ENCODE measurements at regions not wholly inside any gene's neighbourhood (a gene's known extent, or its start where the extent isn't known, plus 50 kb on each side); places are given as distances from the start of the nearest gene placed in this dataset.

GRCh38 chr14:87233806-87234384, 759.1 kb downstream of the GALC start:
- Histone ChIP-seq H2BK20ac (ENCODE audit: low read depth, low read length) (no peak overlapping the region), H2AK5ac (ENCODE audit: low read depth, low read length) (no peak overlapping the region), H4K91ac (ENCODE audit: insufficient read depth, low read depth, low read length) (no peak overlapping the region), H3K14ac (replicated peaks; ENCODE audit: low read depth, low read length) (no peak overlapping the region), H3K4ac (ENCODE audit: low read depth, low read length) (no peak overlapping the region), H3K4me2 (ENCODE audit: low read depth, low read length) (no peak overlapping the region), H2BK15ac (ENCODE audit: low read depth, low read length) (no peak overlapping the region), H3K18ac (ENCODE audit: low read depth, low read length) (no peak overlapping the region; the same call in 1 of the 2 replicates), H3K56ac (ENCODE audit: extremely low read depth, insufficient read depth, low read length) (no peak overlapping the region), H4K20me1 (ENCODE audit: insufficient read depth, low read length) (no peaks in the 10 kb centered on the region), H3K27me3 (ENCODE audit: control insufficient read depth, insufficient read depth, low read length) (no peaks in the 10 kb centered on the region), H3K9me1 (ENCODE audit: insufficient read depth, low read length) (no peaks in the 10 kb centered on the region), H3K36me3 (ENCODE audit: control insufficient read depth, insufficient read depth, low read length) (no peaks in the 10 kb centered on the region), H2BK5ac (ENCODE audit: low read depth, low read length, poor library complexity, severe bottlenecking) (no peak overlapping the region), H2AK9ac (replicated peaks; ENCODE audit: low read depth, low read length, poor library complexity) (no peak overlapping the region), H3K9me3 (ENCODE audit: control insufficient read depth, insufficient read depth, low read length) (peaks cover 2% of the 10 kb centered on the region; the same call in 1 of the 2 replicates), H3K9ac (ENCODE audit: low read depth, low read length) (no peak overlapping the region), H3K79me1 (ENCODE audit: low read depth in 1 of 2, low read length in 2 of 2) (no peaks in the 10 kb centered on the region), H2BK120ac (ENCODE audit: low read depth, low read length) (no peak overlapping the region), H3K27ac (ENCODE audit: insufficient read depth, low read length) (no peak overlapping the region), H3K23ac (ENCODE audit: low read depth, low read length) (no peak overlapping the region), H4K8ac (ENCODE audit: low read depth in 2 of 2, low read length in 2 of 2) (no peak overlapping the region), H3K4me3 (ENCODE audit: insufficient read depth, low read depth, low read length) (no peak overlapping the region), H2AFZ (replicated peaks; ENCODE audit: low read length, poor library complexity) (no peak overlapping the region), H4K5ac (ENCODE audit: low read depth, low read length) (no peak overlapping the region), H3K4me1 (ENCODE audit: control insufficient read depth, insufficient read depth, low read length) (no peaks in the 10 kb centered on the region)
- no peak for ATAC-seq (ENCODE audit: low read depth)
- ChIA-PET POLR2A (ENCODE audit: unreplicated experiment) (no interaction called here), CTCF (interaction anchor here (0.5 to 1.7 kb wide), 2 partner anchors 66 to 184 kb away, joined by 3 to 4 read pairs; no protein-coding TSS in a partner anchor)
- intact Hi-C loops (cut with micrococcal nuclease) (no loop called here), in situ Hi-C loops (cut with MboI; ENCODE audit: low sequenced_read_pairs) (no loop called here), dilution Hi-C loops (cut with HindIII; ENCODE audit: low sequenced_read_pairs, unreplicated experiment) (no loop called here)
- no peak for TF ChIP-seq ELK1 (IDR thresholded peaks at IDR 0.05; ENCODE audit: borderline replicate concordance, low read depth, low read length)
- no peak for TF ChIP-seq MAFK (IDR thresholded peaks at IDR 0.05; ENCODE audit: low read depth, low read length)
- TF ChIP-seq CHD1 (IDR thresholded peaks at IDR 0.05; ENCODE audit: low read depth, low read length): no peak
- TF ChIP-seq RCOR1 (IDR thresholded peaks at IDR 0.05; ENCODE audit: insufficient replicate concordance, low read length): no peak
- DNase-seq: no peak
- BruUV-seq (replicated peaks): no TSS peak
- WGBS, 2 experiments (ENCODE audit: extremely low coverage in 2 of 2, insufficient read length in 1 of 2): no CpG with 5 or more reads among the region's 4 CpGs

Measured in IMR-90 (cell line).